Right lobe of liver (tissue), 6 donors: ENCODE measurements at regions not wholly inside any gene's neighbourhood (a gene's known extent, or its start where the extent isn't known, plus 50 kb on each side); places are given as distances from the start of the nearest gene placed in this dataset.

Source experiments
- ATAC-seq, 4 donors: fragments of 200-7000 bp; cut with Tn5 transposase; one replicate each; pipeline ENCODE4 v1.9.1; 2020; ENCODE audit warnings: mild to moderate bottlenecking in 4 of 4, moderate library complexity in 4 of 4
- DNase-seq, 3 donors: peaks; one replicate each; pipeline ENCODE4 v3.0.0-alpha.2; 2020
- H3K27ac ChIP-seq, 3 donors: fragments of 200-600 bp; one replicate each; pipeline ENCODE4 v1.8.0; 2022
- H3K27me3 ChIP-seq, 2 donors: fragments of 200-600 bp; one replicate each; pipeline ENCODE4 v1.8.0; 2022
- H3K36me3 ChIP-seq, 4 donors: fragments of 200-600 bp; sonication (generic) in 1 of 4; one replicate each; pipeline versions ENCODE4 v1.5.1 to v1.8.0; 2017 to 2022; ENCODE audit warnings: control low read depth in 1 of 4
- H3K4me1 ChIP-seq, 4 donors: fragments of 200-600 bp; sonication (generic) in 1 of 4; one replicate each; pipeline versions ENCODE4 v1.5.1 to v1.8.0; 2017 to 2022; ENCODE audit warnings: control low read depth in 1 of 4
- H3K4me3 ChIP-seq, 3 donors: fragments of 200-600 bp; one replicate each; pipeline ENCODE4 v1.8.0; 2022
- H3K9me3 ChIP-seq, 4 donors: fragments of 200-600 bp; sonication (generic) in 1 of 4; one replicate each; pipeline versions ENCODE4 v1.5.1 to v1.8.0; 2017 to 2022; ENCODE audit warnings: control low read depth in 1 of 4
- CTCF ChIP-seq, 4 donors: fragments of 200-600 bp in 3 of 4; fragments of 450-650 bp in 1 of 4; IDR thresholded peaks; one replicate each; pipeline versions ENCODE4 v1.5.1 to v1.8.0; 2016 to 2022; ENCODE audit warnings: antibody characterized with exemption in 4 of 4, mild to moderate bottlenecking in 2 of 4
- POLR2A ChIP-seq: fragments of 450-650 bp; IDR thresholded peaks from one replicate; pipeline ENCODE4 v1.6.1; 2017; ENCODE audit warnings: antibody characterized with exemption, mild to moderate bottlenecking
- WGBS: methylation state at CpG from one replicate; pipeline ENCODE4 v1.1.6; 2018; ENCODE audit warnings: low coverage, low lambda C conversion rate; ENCODE audit not compliant: insufficient coverage; ENCODE audit errors: missing lambda C conversion rate; 5-methylcytosine and 5-hydroxymethylcytosine counted together
- intact Hi-C, 2 donors: fragments of 100-400 bp; cut with DNase I; formaldehyde crosslinking; loops; one replicate each; pipeline versions ENCODE4 v1.11.2 to v1.14.1; 2022
- donor health status: DM: no; HTN: yes; CAD: no.
- donor health status: DM: no; HTN: no; CAD: no.
- donor health status: DM: no; HTN: no; CAD: no.
- donor health status: DM: no; HTN: yes; CAD: no.
- donor health status: DM: no; HTN: yes; CAD: no.

GRCh38 chr3:106036696-106037095, 167.9 kb upstream of the CBLB start:
- 60% methylated on average over 1 of the region's 1 CpG for WGBS
- H3K36me3 ChIP-seq = no peaks in the 10 kb centered on the region
- no peaks in the 10 kb centered on the region for H3K4me1 ChIP-seq
- no peaks in the 10 kb centered on the region for H3K27me3 ChIP-seq
- ATAC-seq (no peak), DNase-seq (no peak)
- H3K9me3 ChIP-seq = no peaks in the 10 kb centered on the region
- H3K4me3 ChIP-seq = no peak overlapping the region
- intact Hi-C loops = no loop called here
- no peak overlapping the region for H3K27ac ChIP-seq
- TF ChIP-seq CTCF (IDR thresholded peaks at IDR 0.05) (no peak), POLR2A (no peak)

GRCh38 chr3:106047221-106047620, 178.4 kb upstream of the CBLB start:
- Histone ChIP-seq H3K27me3 (no peaks in the 10 kb centered on the region), H3K4me1 (no peaks in the 10 kb centered on the region), H3K4me3 (no peak overlapping the region), H3K9me3 (no peaks in the 10 kb centered on the region), H3K27ac (no peak overlapping the region), H3K36me3 (no peaks in the 10 kb centered on the region)
- 95% methylated on average over 2 of the region's 2 CpGs for WGBS
- no peak for TF ChIP-seq POLR2A
- no peak for TF ChIP-seq CTCF (IDR thresholded peaks at IDR 0.05)
- intact Hi-C loops = no loop called here
- DNase-seq (no peak), ATAC-seq (no peak)

- no peak for DNase-seq
- Histone ChIP-seq H3K27ac (no peak overlapping the region), H3K4me3 (no peak overlapping the region), H3K4me1 (no peaks in the 10 kb centered on the region), H3K9me3 (no peaks in the 10 kb centered on the region), H3K36me3 (no peaks in the 10 kb centered on the region), H3K27me3 (no peaks in the 10 kb centered on the region)
- ATAC-seq = no peak
- WGBS = 79% methylated on average over 2 of the region's 2 CpGs
- intact Hi-C loops = no loop called here
- no peak for TF ChIP-seq CTCF (IDR thresholded peaks at IDR 0.05)
- no peak for TF ChIP-seq POLR2A
Observed at GRCh38 chr3:106048946-106049481, 180.2 kb upstream of the CBLB start.

GRCh38 chr3:106049821-106050220, 181.0 kb upstream of the CBLB start:
- no peaks in the 10 kb centered on the region for H3K9me3 ChIP-seq
- no peak overlapping the region for H3K4me3 ChIP-seq
- H3K36me3 ChIP-seq = no peaks in the 10 kb centered on the region
- H3K27me3 ChIP-seq = no peaks in the 10 kb centered on the region
- H3K27ac ChIP-seq = no peak overlapping the region
- no peak for ATAC-seq
- no peak for DNase-seq
- intact Hi-C loops = no loop called here
- no peaks in the 10 kb centered on the region for H3K4me1 ChIP-seq
- no peak for TF ChIP-seq POLR2A
- no peak for TF ChIP-seq CTCF (IDR thresholded peaks at IDR 0.05)

GRCh38 chr3:106056931-106057330, 188.1 kb upstream of the CBLB start:
- TF ChIP-seq CTCF (IDR thresholded peaks at IDR 0.05) (no peak), POLR2A (no peak)
- WGBS = 72% methylated on average over 3 of the region's 3 CpGs
- H3K4me1 ChIP-seq = no peaks in the 10 kb centered on the region
- intact Hi-C loops = no loop called here
- ATAC-seq = no peak
- H3K27ac ChIP-seq = no peak overlapping the region
- no peaks in the 10 kb centered on the region for H3K9me3 ChIP-seq
- DNase-seq = no peak
- H3K36me3 ChIP-seq = no peaks in the 10 kb centered on the region
- H3K4me3 ChIP-seq = no peak overlapping the region
- no peaks in the 10 kb centered on the region for H3K27me3 ChIP-seq
